Heart left ventricle (tissue), 13 donors: ENCODE measurements at regions not wholly inside any gene's neighbourhood (a gene's known extent, or its start where the extent isn't known, plus 50 kb on each side); places are given as distances from the start of the nearest gene placed in this dataset.

Source experiments
- CTCF ChIP-seq, 12 donors: fragments of 200-600 bp; sonication (generic) in 4 of 12; IDR thresholded peaks; one replicate each; pipeline versions ENCODE4 v1.5.0 to v1.8.0; 2018 to 2022; ENCODE audit warnings: antibody characterized with exemption in 12 of 12, mild to moderate bottlenecking in 5 of 12
- POLR2A ChIP-seq, 2 donors: fragments of 450-650 bp; IDR thresholded peaks; one replicate each; pipeline ENCODE4 v1.6.1; 2017; ENCODE audit warnings: antibody characterized with exemption in 2 of 2, mild to moderate bottlenecking in 2 of 2, moderate library complexity in 2 of 2
- donor health status: ischemic (EF 13 %, LVEDD 7.1; RV severe dilation, severe dysfunction).
- donor health status: DM: no; HTN: yes; CAD: no.
- donor health status: DM: no; HTN: no; CAD: no.
- donor health status: ischemic (EF 25% LVEDD 6.9; RV normal size, moderate dysfunction).
- donor health status: ischemic (EF 25% LVEDD 5.7; RV mildly dilated, moderate dysfunction).
- donor health status: ischemic (EF 35%, LVEDD 5.7; RV mildly dilated, moderate dysfunction).
- donor health status: nonischemic (EF 11% LVEDD 7.7; RV severe dilation, severe dysfunction).
- donor health status: DM: yes; HTN: yes; CAD: no.
- donor health status: PGD.
- donor health status: ischemic (EF 29% LVEDD 5.4; RV normal size, mild dysfunction).
- donor health status: nonischemic (EF 23%, LVEDD 6.1; RV moderate dilation, normal function).

GRCh38 chr7:32385316-32385956, 104.7 kb downstream of the LSM5 start:
- TF ChIP-seq CTCF (IDR thresholded peaks at IDR 0.05) (no peak), POLR2A (IDR thresholded peaks at IDR 0.05) (no peak)
